Mammary epithelial cell (primary cell): ENCODE measurements at regions not wholly inside any gene's neighbourhood (a gene's known extent, or its start where the extent isn't known, plus 50 kb on each side); places are given as distances from the start of the nearest gene placed in this dataset.

ENCODE experiments used
- CTCF ChIP-seq, 2 donors: IDR thresholded peaks in 1 of 2; conservative IDR thresholded peaks in 1 of 2; 2 replicates each; pipeline ENCODE4 v1.5.1; 2011 to 2012; ENCODE audit warnings: inconsistent platforms in 2 of 2, low read length in 2 of 2, mild to moderate bottlenecking in 2 of 2, control low read depth in 1 of 2, low read depth in 1 of 2; ENCODE audit not compliant: insufficient read depth in 1 of 2; ENCODE audit errors: extremely low read depth in 1 of 2
- EZH2 ChIP-seq: IDR thresholded peaks from 2 replicates; pipeline ENCODE4 v1.6.1; 2012; ENCODE audit warnings: low read length, inconsistent platforms, borderline replicate concordance

GRCh38 chr2:145799595-145800108 lies 1279.7 kb upstream of the ZEB2 start:
- TF ChIP-seq CTCF (conservative IDR thresholded peaks at IDR 0.05 in 1 of 2, IDR thresholded peaks at IDR 0.05 in 1 of 2; ENCODE audit: extremely low read depth in 1 of 2, insufficient read depth in 1 of 2, low read depth in 1 of 2, low read length in 2 of 2), result no peak
- TF ChIP-seq EZH2, result no peak
